ENCODE measurements at regions not wholly inside any gene's neighbourhood (a gene's known extent, or its start where the extent isn't known, plus 50 kb on each side); places are given as distances from the start of the nearest gene placed in this dataset.
"Not testable (repeated sequence)": the region's sequence is repeated elsewhere in the genome, so short reads cannot be mapped to it uniquely, and the experiment has no call there.

- Mint-ChIP-seq H3K4me1 (ENCODE audit: low read depth) (no peaks in the 10 kb centered on the region), H3K27ac (no peak overlapping the region), H3K9me3 (peaks cover 23% of the 10 kb centered on the region), H3K4me3 (no peak overlapping the region), H3K27me3 (no peaks in the 10 kb centered on the region), H3K36me3 (ENCODE audit: low read depth) (no peaks in the 10 kb centered on the region)
- DNase-seq (no peak), ATAC-seq (ENCODE audit: poor library complexity) (no peak)
- peaks cover 5 to 22% of the 10 kb centered on the region in 2 experiments for H3K9me3 ChIP-seq (ENCODE audit: control insufficient read depth in 1 of 2, insufficient read depth in 1 of 2, low read length in 2 of 2)
- ChIA-PET POLR2A (no interaction called here), CTCF (interaction anchor here (1.0 kb wide), 1 partner anchor 9 kb away, joined by 5 read pairs; no protein-coding TSS in a partner anchor)
- no peak overlapping the region for H3K4me3 ChIP-seq (ENCODE audit: low read length)
- H3K27me3 ChIP-seq (ENCODE audit: control insufficient read depth in 1 of 2, insufficient read depth in 2 of 2, low read length in 2 of 2) = no peaks in the 10 kb centered on the region
- intact Hi-C loops (cut with DNase I, micrococcal nuclease) = no loop called here
- no peaks in the 10 kb centered on the region for H3K36me3 ChIP-seq (ENCODE audit: insufficient read depth, low read length)
- H3K4me1 ChIP-seq (ENCODE audit: insufficient read depth, low read length) = no peaks in the 10 kb centered on the region
- TF ChIP-seq, protein P1, sequence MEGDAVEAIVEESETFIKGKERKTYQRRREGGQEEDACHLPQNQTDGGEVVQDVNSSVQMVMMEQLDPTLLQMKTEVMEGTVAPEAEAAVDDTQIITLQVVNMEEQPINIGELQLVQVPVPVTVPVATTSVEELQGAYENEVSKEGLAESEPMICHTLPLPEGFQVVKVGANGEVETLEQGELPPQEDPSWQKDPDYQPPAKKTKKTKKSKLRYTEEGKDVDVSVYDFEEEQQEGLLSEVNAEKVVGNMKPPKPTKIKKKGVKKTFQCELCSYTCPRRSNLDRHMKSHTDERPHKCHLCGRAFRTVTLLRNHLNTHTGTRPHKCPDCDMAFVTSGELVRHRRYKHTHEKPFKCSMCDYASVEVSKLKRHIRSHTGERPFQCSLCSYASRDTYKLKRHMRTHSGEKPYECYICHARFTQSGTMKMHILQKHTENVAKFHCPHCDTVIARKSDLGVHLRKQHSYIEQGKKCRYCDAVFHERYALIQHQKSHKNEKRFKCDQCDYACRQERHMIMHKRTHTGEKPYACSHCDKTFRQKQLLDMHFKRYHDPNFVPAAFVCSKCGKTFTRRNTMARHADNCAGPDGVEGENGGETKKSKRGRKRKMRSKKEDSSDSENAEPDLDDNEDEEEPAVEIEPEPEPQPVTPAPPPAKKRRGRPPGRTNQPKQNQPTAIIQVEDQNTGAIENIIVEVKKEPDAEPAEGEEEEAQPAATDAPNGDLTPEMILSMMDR (IDR thresholded peaks at IDR 0.05) = no peak
- H3K27ac ChIP-seq (ENCODE audit: low read depth in 1 of 2, low read length in 2 of 2) = no peak overlapping the region
Observed at GRCh38 chr9:24776226-24776625, 230.5 kb upstream of the IZUMO3 start.

DNA sequence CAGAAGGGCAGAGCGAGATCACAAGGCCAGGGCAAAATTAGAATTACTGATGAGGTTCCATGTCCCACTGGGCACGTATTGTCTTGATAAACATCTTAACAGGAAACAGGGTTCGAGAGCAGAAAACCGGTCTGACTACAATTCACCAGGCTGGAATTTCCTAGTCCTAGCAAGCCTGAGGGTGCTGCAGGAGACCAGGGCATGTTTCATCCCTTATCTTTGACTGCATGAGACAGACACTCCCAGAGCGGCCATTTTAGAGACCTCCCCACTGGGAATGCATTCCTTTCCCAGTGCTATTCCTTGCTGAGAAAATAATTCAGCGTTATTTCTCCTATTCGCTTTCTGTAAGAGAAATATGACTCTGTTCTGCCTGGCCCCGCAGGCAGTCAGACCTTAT, 228.5 kb upstream of the IZUMO3 start:
- H3K27me3 ChIP-seq (ENCODE audit: control insufficient read depth in 1 of 2, insufficient read depth in 2 of 2, low read length in 2 of 2); H3K36me3 ChIP-seq (ENCODE audit: insufficient read depth, low read length); ATAC-seq (ENCODE audit: poor library complexity); CTCF ChIA-PET; POLR2A ChIA-PET; H3K36me3 Mint-ChIP-seq (ENCODE audit: low read depth); H3K27ac ChIP-seq (ENCODE audit: low read depth in 1 of 2, low read length in 2 of 2); H3K4me3 ChIP-seq (ENCODE audit: low read length); H3K27me3 Mint-ChIP-seq; H3K27ac Mint-ChIP-seq; intact Hi-C loops (cut with DNase I, micrococcal nuclease); H3K4me1 ChIP-seq (ENCODE audit: insufficient read depth, low read length); DNase-seq; H3K4me1 Mint-ChIP-seq (ENCODE audit: low read depth); H3K4me3 Mint-ChIP-seq: not testable (repeated sequence)
- peaks cover 0 to 27% of the 10 kb centered on the region in 2 experiments for H3K9me3 ChIP-seq (ENCODE audit: control insufficient read depth in 1 of 2, insufficient read depth in 1 of 2, low read length in 2 of 2)
- peaks cover 26% of the 10 kb centered on the region for H3K9me3 Mint-ChIP-seq

- DNase-seq = no peak
- Mint-ChIP-seq H3K4me1 (ENCODE audit: low read depth) (no peaks in the 10 kb centered on the region), H3K27ac (no peak overlapping the region), H3K9me3 (peaks cover 16% of the 10 kb centered on the region), H3K36me3 (ENCODE audit: low read depth) (no peaks in the 10 kb centered on the region), H3K4me3 (no peak overlapping the region), H3K27me3 (no peaks in the 10 kb centered on the region)
- H3K27me3 ChIP-seq (ENCODE audit: control insufficient read depth in 1 of 2, insufficient read depth in 2 of 2, low read length in 2 of 2) = no peaks in the 10 kb centered on the region
- H3K9me3 ChIP-seq (ENCODE audit: control insufficient read depth in 1 of 2, insufficient read depth in 1 of 2, low read length in 2 of 2) = peaks cover 5 to 12% of the 10 kb centered on the region in 2 experiments
- TF ChIP-seq, protein P1 (IDR thresholded peaks at IDR 0.05) = no peak
- intact Hi-C loops (cut with DNase I, micrococcal nuclease) = no loop called here
- ChIA-PET POLR2A (no interaction called here), CTCF (no interaction called here)
- no peak overlapping the region for H3K4me3 ChIP-seq (ENCODE audit: low read length)
- H3K36me3 ChIP-seq (ENCODE audit: insufficient read depth, low read length) = no peaks in the 10 kb centered on the region
- no peak overlapping the region for H3K27ac ChIP-seq (ENCODE audit: low read depth in 1 of 2, low read length in 2 of 2)
- H3K4me1 ChIP-seq (ENCODE audit: insufficient read depth, low read length) = no peaks in the 10 kb centered on the region
- ATAC-seq (ENCODE audit: poor library complexity) = no peak
Observed at GRCh38 chr9:24766081-24766480, 220.4 kb upstream of the IZUMO3 start.

- no peaks in the 10 kb centered on the region for H3K27me3 Mint-ChIP-seq
- H3K27ac Mint-ChIP-seq = no peak overlapping the region
- peaks cover 3 to 12% of the 10 kb centered on the region in 2 experiments for H3K9me3 ChIP-seq (ENCODE audit: control insufficient read depth in 1 of 2, insufficient read depth in 1 of 2, low read length in 2 of 2)
- H3K4me3 Mint-ChIP-seq = no peak overlapping the region
- H3K9me3 Mint-ChIP-seq = peaks cover 24% of the 10 kb centered on the region
- intact Hi-C loops (cut with DNase I, micrococcal nuclease) = no loop called here
- H3K27me3 ChIP-seq (ENCODE audit: control insufficient read depth in 1 of 2, insufficient read depth in 2 of 2, low read length in 2 of 2) = no peaks in the 10 kb centered on the region
- H3K27ac ChIP-seq (ENCODE audit: low read depth in 1 of 2, low read length in 2 of 2) = no peak overlapping the region
- DNase-seq (no peak), ATAC-seq (ENCODE audit: poor library complexity) (no peak)
- ChIA-PET CTCF (no interaction called here), POLR2A (no interaction called here)
- TF ChIP-seq, protein P1 (IDR thresholded peaks at IDR 0.05) = no peak
- no peaks in the 10 kb centered on the region for H3K36me3 Mint-ChIP-seq (ENCODE audit: low read depth)
- H3K4me1 Mint-ChIP-seq (ENCODE audit: low read depth) = no peaks in the 10 kb centered on the region
- no peaks in the 10 kb centered on the region for H3K4me1 ChIP-seq (ENCODE audit: insufficient read depth, low read length)
- H3K36me3 ChIP-seq (ENCODE audit: insufficient read depth, low read length) = no peaks in the 10 kb centered on the region
- no peak overlapping the region for H3K4me3 ChIP-seq (ENCODE audit: low read length)
Observed at GRCh38 chr9:24765025-24765756, 219.5 kb upstream of the IZUMO3 start.

Measured in CD4-positive, alpha-beta T cell (primary cell).